ENCODE measurements at regions not wholly inside any gene's neighbourhood (a gene's known extent, or its start where the extent isn't known, plus 50 kb on each side); places are given as distances from the start of the nearest gene placed in this dataset.

GRCh38 chr1:104923075-104923474, 1173.4 kb downstream of the AMY1C start:
- H3K9ac ChIP-seq (ENCODE audit: low read depth in 1 of 2, low read length in 2 of 2), result no peak overlapping the region
- no peaks in the 10 kb centered on the region for H3K27me3 ChIP-seq (ENCODE audit: control insufficient read depth in 4 of 4, insufficient read depth in 4 of 4, low read length in 3 of 4)
- no peaks in the 10 kb centered on the region for H3K36me3 ChIP-seq (ENCODE audit: control insufficient read depth in 4 of 4, insufficient read depth in 3 of 4, low read depth in 1 of 4, low read length in 3 of 4)
- TF ChIP-seq TAF1 (conservative IDR thresholded peaks at IDR 0.05), result no peak
- no peak for TF ChIP-seq HNF4A (conservative IDR thresholded peaks at IDR 0.05)
- no peak for TF ChIP-seq SP1 (IDR thresholded peaks at IDR 0.05)
- no peak for TF ChIP-seq CTCF (IDR thresholded peaks at IDR 0.05; ENCODE audit: low read depth, low read length, missing input control)
- no peak for TF ChIP-seq NR2F2 (IDR thresholded peaks at IDR 0.05)
- no peak for TF ChIP-seq JUND (IDR thresholded peaks at IDR 0.05)
- no peak for TF ChIP-seq ATF3 (IDR thresholded peaks at IDR 0.05)
- TF ChIP-seq RAD21 (IDR thresholded peaks at IDR 0.05), result no peak
- no peaks in the 10 kb centered on the region for H3K9me3 ChIP-seq (ENCODE audit: control insufficient read depth in 4 of 4, low read length in 3 of 4)
- H3K4me3 ChIP-seq (ENCODE audit: low read depth in 1 of 3, low read length in 3 of 3), result no peak overlapping the region
- DNase-seq (ENCODE audit: low spot score), result no peak
- 69% methylated on average over 7 of the region's 7 CpGs for WGBS
- H3K27ac ChIP-seq (ENCODE audit: low read depth in 1 of 2, low read length in 2 of 2), result no peak overlapping the region
- H3K4me1 ChIP-seq (ENCODE audit: control insufficient read depth in 4 of 4, insufficient read depth in 4 of 4, low read length in 3 of 4), result no peaks in the 10 kb centered on the region

- Histone ChIP-seq H3K9me3 (ENCODE audit: control insufficient read depth in 4 of 4, low read length in 3 of 4) (no peaks in the 10 kb centered on the region), H3K27me3 (ENCODE audit: control insufficient read depth in 4 of 4, insufficient read depth in 4 of 4, low read length in 3 of 4) (no peaks in the 10 kb centered on the region), H3K4me3 (ENCODE audit: low read depth in 1 of 3, low read length in 3 of 3) (no peak overlapping the region), H3K4me1 (ENCODE audit: control insufficient read depth in 4 of 4, insufficient read depth in 4 of 4, low read length in 3 of 4) (no peaks in the 10 kb centered on the region), H3K27ac (ENCODE audit: low read depth in 1 of 2, low read length in 2 of 2) (no peak overlapping the region), H3K9ac (ENCODE audit: low read depth in 1 of 2, low read length in 2 of 2) (no peak overlapping the region), H3K36me3 (ENCODE audit: control insufficient read depth in 4 of 4, insufficient read depth in 3 of 4, low read depth in 1 of 4, low read length in 3 of 4) (no peaks in the 10 kb centered on the region)
- WGBS, result 88% methylated on average over 1 of the region's 1 CpG
- TF ChIP-seq JUND (IDR thresholded peaks at IDR 0.05) (no peak), FOXA1 (IDR thresholded peaks at IDR 0.05) (no peak), MAX (IDR thresholded peaks at IDR 0.05) (no peak), REST (IDR thresholded peaks at IDR 0.05) (no peak), GABPA (IDR thresholded peaks at IDR 0.05 in 1 of 2, conservative IDR thresholded peaks at IDR 0.05 in 1 of 2) (no peak), RXRA (IDR thresholded peaks at IDR 0.05) (no peak)
- DNase-seq (ENCODE audit: low spot score), result no peak
Measured at GRCh38 chr1:104929280-104929679, 1179.6 kb downstream of the AMY1C start.

Measured in liver (tissue), 8 donors.